ENCODE measurements at regions not wholly inside any gene's neighbourhood (a gene's known extent, or its start where the extent isn't known, plus 50 kb on each side); places are given as distances from the start of the nearest gene placed in this dataset.

DNA sequence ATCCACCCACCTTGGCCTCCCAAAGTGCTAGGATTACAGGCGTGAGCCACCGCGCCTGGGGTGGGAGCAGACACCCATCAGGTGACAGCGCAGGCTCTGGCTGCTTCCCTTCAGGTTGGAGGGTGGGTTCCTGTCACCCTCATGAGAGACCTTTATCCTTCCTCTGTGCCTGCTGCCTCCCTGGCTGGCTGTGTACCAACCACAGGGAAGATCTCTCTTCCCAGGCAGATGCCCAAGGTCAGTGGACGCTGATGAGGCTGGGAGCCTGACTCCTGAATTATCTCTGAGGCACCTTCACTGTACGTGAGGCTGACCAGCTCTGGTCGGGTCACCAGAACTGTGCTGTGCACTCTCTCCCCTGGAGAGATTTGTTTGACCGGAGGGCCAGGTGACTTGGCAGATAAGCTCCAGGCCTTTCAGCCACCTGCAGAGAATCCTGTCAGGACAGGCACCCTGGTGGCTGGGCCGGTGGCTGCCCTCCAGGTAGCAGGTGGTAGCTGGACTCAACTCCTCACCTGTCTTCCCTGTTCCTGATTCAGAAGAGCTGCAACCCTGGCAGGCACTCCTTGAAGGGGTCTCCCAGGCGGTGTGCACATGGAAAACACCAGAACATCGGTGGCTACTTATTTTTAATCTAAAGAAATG is 251.9 kb downstream of the GLRX3 start:
- H3K36me3 Mint-ChIP-seq (ENCODE audit: insufficient read depth in 1 of 3, low read depth in 3 of 3), result peaks cover 6 to 25% (median 8%) of the 10 kb centered on the region in 3 experiments
- no peak overlapping the region for H4K8ac ChIP-seq (replicated peaks; ENCODE audit: insufficient read length, low read depth, low read length)
- DNase-seq, result no peak
- no peak overlapping the region for H2BK20ac ChIP-seq (ENCODE audit: low read depth, low read length, poor library complexity, severe bottlenecking)
- H3T11ph ChIP-seq (ENCODE audit: low read length), result no peak overlapping the region
- peaks cover 14 to 15% of the 10 kb centered on the region in 2 experiments for H3K4me1 Mint-ChIP-seq
- no peaks in the 10 kb centered on the region for H4K20me1 ChIP-seq (ENCODE audit: control insufficient read depth, insufficient read depth, insufficient read length)
- no peaks in the 10 kb centered on the region for H3K23me2 ChIP-seq (ENCODE audit: insufficient read length, low read depth, low read length, poor library complexity, severe bottlenecking)
- H2BK12ac ChIP-seq (ENCODE audit: insufficient read length, low read depth, low read length), result no peak overlapping the region
- no peak overlapping the region for H4K91ac ChIP-seq (ENCODE audit: insufficient read length, low read depth, low read length)
- H3K23ac ChIP-seq (ENCODE audit: insufficient read length, low read depth, low read length), result no peak overlapping the region
- no peaks in the 10 kb centered on the region for H3K79me1 ChIP-seq (ENCODE audit: insufficient read depth, low read depth, low read length, poor library complexity, severe bottlenecking)
- no peaks in the 10 kb centered on the region for H3K79me2 ChIP-seq (ENCODE audit: insufficient read depth, low read length)
- H2BK15ac ChIP-seq (ENCODE audit: low read depth, low read length), result no peak overlapping the region
- no peak overlapping the region for H2BK5ac ChIP-seq (ENCODE audit: insufficient read length, low read length)
- H3K4me2 ChIP-seq (ENCODE audit: insufficient read depth, insufficient read length, low read length), result no peak overlapping the region
- H3K27me3 Mint-ChIP-seq (ENCODE audit: low read depth), result peaks cover 18% of the 10 kb centered on the region
- no peaks in the 10 kb centered on the region for H3K27me3 ChIP-seq (ENCODE audit: insufficient read depth, low read length)
- no peak overlapping the region for H3K9ac ChIP-seq (ENCODE audit: extremely low read depth, insufficient read length, low read length)
- no peak overlapping the region for H2AK5ac ChIP-seq (ENCODE audit: insufficient read length, low read length)
- no CpG with 5 or more reads among the region's 11 CpGs for WGBS (ENCODE audit: extremely low coverage, insufficient read length, low lambda C conversion rate)
- H2BK120ac ChIP-seq (ENCODE audit: low read depth, low read length, poor library complexity, severe bottlenecking), result no peak overlapping the region
- H3K18ac ChIP-seq (ENCODE audit: insufficient read length, low read depth, low read length), result no peak overlapping the region
- H3K4me1 ChIP-seq (ENCODE audit: insufficient read depth, low read length), result no peaks in the 10 kb centered on the region
- no peaks in the 10 kb centered on the region for H3K9me3 ChIP-seq (ENCODE audit: control insufficient read depth, low read depth, low read length)
- no peak overlapping the region for H3K4ac ChIP-seq (ENCODE audit: low read depth, low read length)
- H2AFZ ChIP-seq (ENCODE audit: low read length), result no peak overlapping the region
- no peak overlapping the region for H3K56ac ChIP-seq (ENCODE audit: insufficient read length, low read depth, low read length)
- no peak overlapping the region for H4K5ac ChIP-seq (ENCODE audit: insufficient read length, low read depth, low read length)
- no peak overlapping the region for H3K14ac ChIP-seq (ENCODE audit: insufficient read depth, low read length)
- no peak overlapping the region for H3K4me3 Mint-ChIP-seq
- H3K9me3 Mint-ChIP-seq, result peaks cover 20 to 28% of the 10 kb centered on the region in 2 experiments
- H3K27ac Mint-ChIP-seq, result no peak overlapping the region
- no peak overlapping the region for H3K27ac ChIP-seq (ENCODE audit: insufficient read length, low read depth, low read length)
- TF ChIP-seq, protein P1, sequence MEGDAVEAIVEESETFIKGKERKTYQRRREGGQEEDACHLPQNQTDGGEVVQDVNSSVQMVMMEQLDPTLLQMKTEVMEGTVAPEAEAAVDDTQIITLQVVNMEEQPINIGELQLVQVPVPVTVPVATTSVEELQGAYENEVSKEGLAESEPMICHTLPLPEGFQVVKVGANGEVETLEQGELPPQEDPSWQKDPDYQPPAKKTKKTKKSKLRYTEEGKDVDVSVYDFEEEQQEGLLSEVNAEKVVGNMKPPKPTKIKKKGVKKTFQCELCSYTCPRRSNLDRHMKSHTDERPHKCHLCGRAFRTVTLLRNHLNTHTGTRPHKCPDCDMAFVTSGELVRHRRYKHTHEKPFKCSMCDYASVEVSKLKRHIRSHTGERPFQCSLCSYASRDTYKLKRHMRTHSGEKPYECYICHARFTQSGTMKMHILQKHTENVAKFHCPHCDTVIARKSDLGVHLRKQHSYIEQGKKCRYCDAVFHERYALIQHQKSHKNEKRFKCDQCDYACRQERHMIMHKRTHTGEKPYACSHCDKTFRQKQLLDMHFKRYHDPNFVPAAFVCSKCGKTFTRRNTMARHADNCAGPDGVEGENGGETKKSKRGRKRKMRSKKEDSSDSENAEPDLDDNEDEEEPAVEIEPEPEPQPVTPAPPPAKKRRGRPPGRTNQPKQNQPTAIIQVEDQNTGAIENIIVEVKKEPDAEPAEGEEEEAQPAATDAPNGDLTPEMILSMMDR (conservative IDR thresholded peaks at IDR 0.05), result no peak

Measured in H9 (cell line).